Heart right ventricle (tissue), 16 donors: ENCODE measurements at regions not wholly inside any gene's neighbourhood (a gene's known extent, or its start where the extent isn't known, plus 50 kb on each side); places are given as distances from the start of the nearest gene placed in this dataset.

Experiments used
- ATAC-seq, 8 donors: fragments of 200-7000 bp; cut with Tn5 transposase; one replicate each; pipeline ENCODE4 v1.9.1; 2020; ENCODE audit warnings: mild to moderate bottlenecking in 8 of 8, moderate library complexity in 8 of 8, moderate number of reproducible peaks in 1 of 8
- DNase-seq, 2 donors: peaks; one replicate each; pipeline ENCODE4 v3.0.0-alpha.2; 2020
- H3K27ac ChIP-seq, 10 donors: fragments of 200-600 bp; sonication (generic) in 2 of 10; one replicate each; pipeline versions ENCODE4 v1.5.0 to v1.8.0; 2020 to 2022; ENCODE audit warnings: mild to moderate bottlenecking in 3 of 10
- H3K27me3 ChIP-seq, 7 donors: fragments of 200-600 bp; one replicate each; pipeline ENCODE4 v1.8.0; 2021 to 2022; ENCODE audit warnings: mild to moderate bottlenecking in 2 of 7
- H3K36me3 ChIP-seq, 9 donors: fragments of 200-600 bp; sonication (generic) in 1 of 9; one replicate each; pipeline versions ENCODE4 v1.5.0 to v1.8.0; 2020 to 2022; ENCODE audit warnings: mild to moderate bottlenecking in 2 of 9
- H3K4me1 ChIP-seq, 9 donors: fragments of 200-600 bp; sonication (generic) in 1 of 9; one replicate each; pipeline versions ENCODE4 v1.5.0 to v1.8.0; 2020 to 2022; ENCODE audit warnings: mild to moderate bottlenecking in 4 of 9
- H3K4me3 ChIP-seq, 10 donors: fragments of 200-600 bp; sonication (generic) in 2 of 10; one replicate each; pipeline versions ENCODE4 v1.5.0 to v1.8.0; 2020 to 2022; ENCODE audit warnings: mild to moderate bottlenecking in 7 of 10, moderate library complexity in 2 of 10
- H3K9me3 ChIP-seq, 11 donors: fragments of 200-600 bp in 10 of 11; sonication (generic) in 2 of 11; one replicate each; pipeline versions ENCODE4 v1.5.0 to v1.8.0; 2013 to 2022; ENCODE audit warnings: mild to moderate bottlenecking in 2 of 11, control low read depth in 1 of 11, moderate library complexity in 1 of 11
- CTCF ChIP-seq, 9 donors: fragments of 200-600 bp; sonication (generic) in 2 of 9; IDR thresholded peaks; one replicate each; pipeline versions ENCODE4 v1.5.0 to v1.8.0; 2021 to 2022; ENCODE audit warnings: antibody characterized with exemption in 9 of 9, mild to moderate bottlenecking in 5 of 9, moderate library complexity in 1 of 9
- WGBS, 2 donors: extraction: QIAGEN DNeasy Blood & Tissue Kit; methylation state at CpG; one replicate each; pipeline ENCODE4 v1.1.7; 2013; ENCODE audit warnings: inconsistent platforms in 1 of 2; 5-methylcytosine and 5-hydroxymethylcytosine counted together
- intact Hi-C, 10 donors: fragments of 100-400 bp; cut with DNase I; formaldehyde crosslinking; loops; one replicate each; pipeline versions ENCODE4 v1.11.1 to v1.14.2; 2022
- donor health status: Arrhythmogenic right ventricular cardiomyopathy.
- donor health status: ischemic (EF 13 %, LVEDD 7.1; RV severe dilation, severe dysfunction).
- donor health status: healthy with polysubstance abuse.
- donor health status: DM: no; HTN: yes; CAD: no.
- donor health status: DM: no; HTN: no; CAD: no.
- donor health status: ischemic (EF 25% LVEDD 6.9; RV normal size, moderate dysfunction).
- donor health status: ischemic (EF 25% LVEDD 5.7; RV mildly dilated, moderate dysfunction).
- donor health status: healthy.
- donor health status: DM: yes; HTN: yes; CAD: no.
- donor health status: Ischemic cardiomyopathy.
- donor health status: ischemic (EF 35%, LVEDD 5.7; RV mildly dilated, moderate dysfunction).
- donor health status: nonischemic (EF 11% LVEDD 7.7; RV severe dilation, severe dysfunction).
- donor health status: DM: yes; HTN: yes; CAD: no.
- donor health status: PGD.
- donor health status: ischemic (EF 29% LVEDD 5.4; RV normal size, mild dysfunction).
- donor health status: nonischemic (EF 23%, LVEDD 6.1; RV moderate dilation, normal function).

- no peak for ATAC-seq
Measured at GRCh38 chr11:24384240-24384639, 112.6 kb upstream of the LUZP2 start.

GRCh38 chr11:24386546-24387397 lies 110.1 kb upstream of the LUZP2 start:
- WGBS, 2 donors, result 49 to 54% methylated on average over 6 of the region's 6 CpGs
- DNase-seq, result no peak
- Histone ChIP-seq H3K27ac (no peak overlapping the region), H3K27me3 (no peaks in the 10 kb centered on the region), H3K9me3 (no peaks in the 10 kb centered on the region), H3K4me3 (no peak overlapping the region), H3K4me1 (no peaks in the 10 kb centered on the region), H3K36me3 (no peaks in the 10 kb centered on the region)
- no peak for ATAC-seq
- intact Hi-C loops, result no loop called here
- peak in 7 of 9 donors; percentile 18 to 48 (median 38) for TF ChIP-seq CTCF (IDR thresholded peaks at IDR 0.05)

More at GRCh38 chr11:24384240-24384639, 112.6 kb upstream of the LUZP2 start:
- no peak for TF ChIP-seq CTCF (IDR thresholded peaks at IDR 0.05)
- DNase-seq, result no peak
- H3K9me3 ChIP-seq, result no peaks in the 10 kb centered on the region
- no peak overlapping the region for H3K4me3 ChIP-seq
- H3K36me3 ChIP-seq, result no peaks in the 10 kb centered on the region
- 50 to 73% methylated on average over 3 of the region's 3 CpGs for WGBS, 2 donors
- H3K4me1 ChIP-seq, result no peaks in the 10 kb centered on the region
- H3K27me3 ChIP-seq, result no peaks in the 10 kb centered on the region
- H3K27ac ChIP-seq, result no peak overlapping the region
- intact Hi-C loops, result no loop called here

GRCh38 chr11:24389575-24389974 lies 107.3 kb upstream of the LUZP2 start:
- no peak for TF ChIP-seq CTCF (IDR thresholded peaks at IDR 0.05)
- DNase-seq, result no peak
- H3K27me3 ChIP-seq, result no peaks in the 10 kb centered on the region
- no peak for ATAC-seq
- H3K4me1 ChIP-seq, result no peaks in the 10 kb centered on the region
- 57 to 70% methylated on average over 5 of the region's 5 CpGs for WGBS, 2 donors
- no peak overlapping the region for H3K27ac ChIP-seq
- no peak overlapping the region for H3K4me3 ChIP-seq
- intact Hi-C loops, result no loop called here
- no peaks in the 10 kb centered on the region for H3K9me3 ChIP-seq
- H3K36me3 ChIP-seq, result no peaks in the 10 kb centered on the region

GRCh38 chr11:24390016-24390415 lies 106.8 kb upstream of the LUZP2 start:
- DNase-seq (no peak), ATAC-seq (no peak)
- 71 to 74% methylated on average over 5 of the region's 5 CpGs for WGBS, 2 donors
- H3K27ac ChIP-seq, result no peak overlapping the region
- intact Hi-C loops, result no loop called here
- no peaks in the 10 kb centered on the region for H3K9me3 ChIP-seq
- no peaks in the 10 kb centered on the region for H3K4me1 ChIP-seq
- no peak for TF ChIP-seq CTCF (IDR thresholded peaks at IDR 0.05)
- no peaks in the 10 kb centered on the region for H3K36me3 ChIP-seq
- H3K27me3 ChIP-seq, result no peaks in the 10 kb centered on the region
- H3K4me3 ChIP-seq, result no peak overlapping the region
